ENCODE measurements at regions not wholly inside any gene's neighbourhood (a gene's known extent, or its start where the extent isn't known, plus 50 kb on each side); places are given as distances from the start of the nearest gene placed in this dataset.
A peak's percentile ranks its signal among the peaks of the same experiment; 100 is the strongest.

- no peak for DNase-seq
- intact Hi-C loops (cut with DNase I), result no loop called here
These were observed 62.3 kb downstream of the UCHL1 start for GRCh38 chr4:41318839-41319530.

GRCh38 chr4:41319553-41319952 lies 62.8 kb downstream of the UCHL1 start:
- DNase-seq, result no peak
- intact Hi-C loops (cut with DNase I), result no loop called here

GRCh38 chr4:41320278-41320677 lies 63.5 kb downstream of the UCHL1 start:
- intact Hi-C loops (cut with DNase I), result no loop called here
- DNase-seq, result no peak

DNA sequence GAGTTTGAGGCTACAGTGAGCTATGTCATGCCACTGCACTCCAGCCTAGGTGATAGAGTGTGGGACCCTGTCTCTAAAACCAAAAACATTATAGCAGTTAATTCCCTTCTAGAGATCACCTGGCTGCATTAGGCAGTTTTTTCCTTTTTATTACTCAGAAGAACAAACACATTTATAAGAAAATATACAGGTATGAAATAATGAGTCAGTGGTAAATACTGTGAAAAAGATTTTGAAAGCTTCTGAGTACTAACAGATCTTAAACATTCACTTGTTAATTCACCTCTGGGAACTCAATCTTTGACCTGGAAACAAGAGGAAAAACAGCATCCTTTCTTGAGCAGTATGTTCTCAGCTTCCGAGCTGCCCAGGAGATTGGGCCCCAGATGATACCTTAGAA lies 64.1 kb downstream of the UCHL1 start:
- no peak for DNase-seq
- intact Hi-C loops (cut with DNase I), result no loop called here

- DNase-seq, result no peak
- intact Hi-C loops (cut with DNase I), result no loop called here
These were observed 64.7 kb downstream of the UCHL1 start for GRCh38 chr4:41321216-41321945.

GRCh38 chr4:41322617-41323016 lies 65.9 kb downstream of the UCHL1 start:
- intact Hi-C loops (cut with DNase I), result no loop called here
- DNase-seq, result no peak

DNA sequence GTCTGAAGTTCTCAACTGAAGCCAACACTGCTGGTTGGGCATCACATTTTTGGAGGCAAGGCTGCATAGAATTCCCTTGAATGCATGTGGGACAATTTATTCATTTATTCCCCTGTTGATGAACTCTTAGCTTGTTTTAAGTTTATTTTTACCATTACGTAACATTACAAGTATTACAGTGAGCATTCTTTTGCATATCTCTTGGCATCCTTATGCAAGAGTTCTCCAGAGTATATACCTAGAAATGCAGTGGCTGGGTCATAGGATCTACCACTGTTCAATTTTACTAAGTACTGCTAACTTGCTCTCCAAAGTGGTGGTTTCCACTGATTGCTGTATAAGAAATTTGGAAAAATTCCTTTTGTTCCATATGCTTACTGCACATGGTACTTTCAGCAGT lies 66.5 kb downstream of the UCHL1 start:
- intact Hi-C loops (cut with DNase I), result no loop called here
- DNase-seq, result no peak

DNA sequence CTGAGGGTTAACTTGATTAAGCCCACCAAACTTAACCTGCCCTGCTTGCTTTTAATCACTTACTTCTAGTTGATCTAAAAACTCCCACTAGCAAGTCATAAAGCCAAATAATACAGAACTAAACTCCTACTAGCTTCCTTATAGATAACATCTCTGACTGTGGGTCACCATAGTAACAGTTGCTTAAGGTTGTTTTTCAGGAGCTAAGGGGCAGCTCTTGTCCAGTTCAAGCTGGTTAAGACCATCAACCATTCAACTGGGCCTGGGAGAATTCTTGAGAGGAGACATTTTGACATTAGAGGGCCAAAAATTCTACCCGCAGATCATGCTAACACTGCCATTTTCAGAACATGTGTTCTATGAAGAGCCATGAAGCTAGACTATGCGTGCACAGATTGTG lies 67.0 kb downstream of the UCHL1 start:
- no peak for DNase-seq
- intact Hi-C loops (cut with DNase I), result no loop called here

- no peak for DNase-seq
- intact Hi-C loops (cut with DNase I), result no loop called here
These were observed 68.1 kb downstream of the UCHL1 start for GRCh38 chr4:41324861-41325260.

GRCh38 chr4:41325901-41326300 lies 69.2 kb downstream of the UCHL1 start:
- DNase-seq, result no peak
- intact Hi-C loops (cut with DNase I), result no loop called here

DNA sequence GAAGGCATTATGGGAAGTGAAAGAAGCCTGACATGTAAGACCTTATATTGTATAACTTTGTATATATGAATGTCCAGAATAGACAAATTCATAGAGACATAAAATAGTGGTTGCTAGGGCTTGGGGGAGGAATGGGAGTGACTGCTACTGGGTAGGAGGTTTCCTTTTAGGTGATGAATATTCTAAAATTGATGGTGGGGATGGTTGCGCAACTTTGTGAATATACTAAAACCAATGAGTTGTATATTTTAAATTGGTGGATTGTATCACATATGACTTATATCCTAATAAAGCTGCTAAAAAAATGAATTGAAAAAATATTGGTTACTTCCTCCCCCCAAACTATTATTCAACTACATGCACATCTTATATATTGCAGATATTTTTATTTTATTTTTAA lies 70.0 kb downstream of the UCHL1 start:
- no peak for DNase-seq
- intact Hi-C loops (cut with DNase I), result no loop called here

- DNase-seq, result no peak
- intact Hi-C loops (cut with DNase I), result no loop called here
These were observed 71.0 kb downstream of the UCHL1 start for GRCh38 chr4:41327770-41328169.

DNA sequence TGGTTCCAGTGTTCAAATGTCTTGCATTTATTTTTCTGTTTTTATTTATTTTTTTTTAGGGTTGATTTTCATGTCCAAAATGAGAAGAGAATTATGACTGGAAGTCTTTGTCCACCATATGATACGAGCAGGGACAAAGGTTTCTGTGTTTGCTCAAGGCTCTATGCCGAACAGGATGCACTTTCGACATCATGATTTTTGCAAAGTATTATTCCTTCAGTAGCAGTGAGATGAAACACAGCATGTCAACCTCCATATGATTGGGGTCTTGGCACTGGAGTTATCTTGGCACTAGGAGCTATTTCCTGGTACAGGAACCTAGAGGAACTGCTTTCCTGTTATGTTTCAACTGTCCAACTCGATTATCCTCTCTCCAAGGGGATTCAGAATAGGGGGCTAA lies 72.6 kb downstream of the UCHL1 start:
- no peak for DNase-seq
- intact Hi-C loops (cut with DNase I), result no loop called here

DNA sequence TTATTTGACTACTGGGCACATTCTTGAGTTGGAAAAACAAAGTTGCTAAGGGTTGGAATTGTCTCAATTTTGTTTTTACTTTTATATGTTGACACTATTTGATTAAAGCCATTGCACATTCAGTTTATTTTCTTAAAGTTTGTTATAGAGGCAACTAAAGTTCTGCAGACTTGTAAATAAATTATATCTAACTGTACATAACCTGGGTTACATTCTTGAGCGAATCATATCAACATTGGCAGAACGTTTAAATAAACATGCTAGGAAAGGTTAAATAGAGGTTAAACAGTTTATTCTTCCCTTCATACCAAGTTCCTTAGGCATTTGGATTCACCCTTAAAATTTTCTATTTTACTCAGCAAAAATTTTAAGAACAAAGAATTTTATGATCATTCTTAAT lies 74.5 kb downstream of the UCHL1 start:
- intact Hi-C loops (cut with DNase I), result loop anchor here (10.0 kb wide), 1 partner anchor 46 kb away; no protein-coding TSS in a partner anchor
- no peak for DNase-seq

- intact Hi-C loops (cut with DNase I), result loop anchor here (10.0 kb wide), 1 partner anchor 48 kb away; no protein-coding TSS in a partner anchor
- DNase-seq, result no peak
These were observed 75.9 kb downstream of the UCHL1 start for GRCh38 chr4:41332510-41333054.

- intact Hi-C loops (cut with DNase I), result loop anchor here (10.0 kb wide), 1 partner anchor 49 kb away; no protein-coding TSS in a partner anchor
- no peak for DNase-seq
These were observed 77.5 kb downstream of the UCHL1 start for GRCh38 chr4:41334182-41334581.

GRCh38 chr4:41339812-41340809 lies 83.4 kb downstream of the UCHL1 start:
- intact Hi-C loops (cut with DNase I), result loop anchor here (1.0 to 10.0 kb wide), 3 partner anchors 55 to 321 kb away; no protein-coding TSS in a partner anchor
- peak in 6 of 10 donors; percentile 16 to 85 (median 48) for DNase-seq

DNA sequence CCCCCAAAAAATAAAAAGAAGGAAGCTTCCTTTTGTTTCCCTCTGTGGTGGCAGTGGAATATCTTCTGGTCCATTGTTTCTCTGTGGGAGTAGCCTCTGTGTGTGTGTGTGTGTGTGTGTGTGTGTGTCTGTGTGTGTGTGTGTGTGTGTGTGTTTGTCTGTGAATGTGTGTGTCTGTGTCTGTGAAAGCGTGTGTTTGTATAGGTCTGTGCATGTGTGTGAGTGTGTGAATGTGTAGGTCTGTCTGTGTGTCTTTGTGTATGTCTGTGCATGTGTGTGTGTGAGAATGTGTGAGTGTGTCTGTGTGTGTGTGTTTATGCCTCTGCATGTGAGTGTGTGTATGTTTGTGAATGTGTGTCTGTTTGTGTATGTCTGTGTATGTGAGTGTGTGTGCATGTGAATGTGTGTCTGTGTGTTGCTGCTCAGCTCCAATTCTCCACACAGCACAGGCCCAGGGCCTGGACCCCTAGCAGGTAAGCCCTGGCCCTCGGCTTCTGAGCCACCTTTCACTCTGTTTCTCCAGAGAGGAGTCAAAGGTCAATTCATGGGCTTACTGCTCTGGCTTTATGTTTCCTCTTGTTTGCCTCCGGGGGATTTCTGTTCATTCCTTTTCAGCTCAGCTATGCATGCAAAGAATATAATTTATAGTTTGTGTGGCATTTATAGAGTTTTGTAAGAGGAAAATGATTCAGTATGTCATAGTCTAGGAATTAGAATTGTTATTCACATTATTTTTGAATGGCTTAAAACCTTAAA lies 89.8 kb downstream of the UCHL1 start:
- intact Hi-C loops (cut with DNase I), result no loop called here
- no peak for DNase-seq

DNA sequence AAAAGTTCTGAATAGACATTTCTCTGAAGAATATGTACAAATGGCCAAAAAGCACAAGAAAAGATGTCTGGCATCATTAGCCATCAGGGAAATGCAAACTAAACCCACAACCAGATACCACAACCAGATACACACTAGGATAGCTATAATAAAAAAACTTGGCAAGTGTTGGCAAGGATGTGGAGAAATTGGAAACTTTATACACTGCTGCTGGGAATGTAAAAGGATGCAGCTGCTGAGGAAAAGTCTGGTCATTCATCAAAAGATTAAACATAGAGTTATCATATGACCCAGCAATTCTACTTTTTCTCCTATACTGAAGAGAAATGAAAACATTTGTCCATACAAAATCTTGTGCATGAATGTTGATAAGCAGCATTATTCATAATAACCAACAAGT lies 92.3 kb downstream of the UCHL1 start:
- intact Hi-C loops (cut with DNase I), result no loop called here
- no peak for DNase-seq

Data from posterior cingulate gyrus (tissue), 11 donors.